ENCODE measurements at regions not wholly inside any gene's neighbourhood (a gene's known extent, or its start where the extent isn't known, plus 50 kb on each side); places are given as distances from the start of the nearest gene placed in this dataset.

- TF ChIP-seq CTCF (conservative IDR thresholded peaks at IDR 0.05; ENCODE audit: low read depth, low read length) (no peak), EZH2 (IDR thresholded peaks at IDR 0.05; ENCODE audit: borderline replicate concordance, low read depth, low read length, poor library complexity, severe bottlenecking) (no peak)
Measured at GRCh38 chr20:3328501-3328900, 79.0 kb downstream of the DNAAF9 start.

All from A673 (cell line).